H9 (cell line): ENCODE measurements at regions not wholly inside any gene's neighbourhood (a gene's known extent, or its start where the extent isn't known, plus 50 kb on each side); places are given as distances from the start of the nearest gene placed in this dataset.

Source experiments
- DNase-seq: peaks from one replicate; pipeline ENCODE4 v3.0.0-alpha.2; 2017
- H2AFZ ChIP-seq: one replicate; pipeline ENCODE4 v1.6.1; 2013; ENCODE audit warnings: mild to moderate bottlenecking, low read length, control low read depth, moderate library complexity
- H2AK5ac ChIP-seq: 2 replicates; pipeline ENCODE4 v1.6.1; 2013; ENCODE audit warnings: low read length, control low read depth, mixed read lengths; ENCODE audit not compliant: insufficient read length
- H2BK120ac ChIP-seq: one replicate; pipeline ENCODE4 v1.6.1; 2013; ENCODE audit warnings: low read depth, mild to moderate bottlenecking, low read length, control low read depth, inconsistent platforms; ENCODE audit not compliant: poor library complexity, severe bottlenecking
- H2BK12ac ChIP-seq: 2 replicates; pipeline ENCODE4 v1.6.1; 2013; ENCODE audit warnings: low read length, control low read depth, mixed read lengths, low read depth; ENCODE audit not compliant: insufficient read length
- H2BK15ac ChIP-seq: 2 replicates; pipeline ENCODE4 v1.6.1; 2013; ENCODE audit warnings: low read depth, low read length, control low read depth
- H2BK20ac ChIP-seq: one replicate; pipeline ENCODE4 v1.6.1; 2013; ENCODE audit warnings: low read depth, mild to moderate bottlenecking, low read length, control low read depth, inconsistent platforms; ENCODE audit not compliant: poor library complexity, severe bottlenecking
- H2BK5ac ChIP-seq: 2 replicates; pipeline ENCODE4 v1.6.1; 2013; ENCODE audit warnings: low read length, control low read depth, mixed read lengths; ENCODE audit not compliant: insufficient read length
- H3K14ac ChIP-seq: 2 replicates; pipeline ENCODE4 v1.6.1; 2013; ENCODE audit warnings: low read length, control low read depth; ENCODE audit not compliant: insufficient read depth
- H3K18ac ChIP-seq: 2 replicates; pipeline ENCODE4 v1.6.1; 2013; ENCODE audit warnings: low read depth, mild to moderate bottlenecking, mixed read lengths, low read length, control low read depth; ENCODE audit not compliant: insufficient read length
- H3K23ac ChIP-seq: 2 replicates; pipeline ENCODE4 v1.6.1; 2013; ENCODE audit warnings: low read length, control low read depth, mixed read lengths, low read depth; ENCODE audit not compliant: insufficient read length
- H3K23me2 ChIP-seq: 2 replicates; pipeline ENCODE4 v1.6.1; 2013; ENCODE audit warnings: low read depth, mild to moderate bottlenecking, mixed read lengths, low read length, control low read depth; ENCODE audit not compliant: insufficient read length, poor library complexity, severe bottlenecking
- H3K27ac ChIP-seq: 2 replicates; pipeline ENCODE4 v1.5.1; 2013; ENCODE audit warnings: low read length, control low read depth, mixed read lengths, low read depth; ENCODE audit not compliant: insufficient read length
- H3K27me3 ChIP-seq: 2 replicates; pipeline ENCODE4 v1.6.1; 2013; ENCODE audit warnings: low read length, control low read depth, inconsistent platforms; ENCODE audit not compliant: insufficient read depth
- H3K4ac ChIP-seq: 2 replicates; pipeline ENCODE4 v1.6.1; 2013; ENCODE audit warnings: low read depth, mild to moderate bottlenecking, control low read depth, inconsistent platforms, low read length, moderate library complexity
- H3K4me1 ChIP-seq: 2 replicates; pipeline ENCODE4 v1.6.1; 2013; ENCODE audit warnings: low read length, control low read depth, inconsistent platforms; ENCODE audit not compliant: insufficient read depth
- H3K4me2 ChIP-seq: 2 replicates; pipeline ENCODE4 v1.6.1; 2013; ENCODE audit warnings: low read length, control low read depth, mixed read lengths; ENCODE audit not compliant: insufficient read length, insufficient read depth
- H3K56ac ChIP-seq: 2 replicates; pipeline ENCODE4 v1.6.1; 2013; ENCODE audit warnings: low read depth, mild to moderate bottlenecking, mixed read lengths, low read length, control low read depth; ENCODE audit not compliant: insufficient read length
- H3K79me1 ChIP-seq: 2 replicates; pipeline ENCODE4 v1.6.1; 2013; ENCODE audit warnings: low read depth, mild to moderate bottlenecking, moderate library complexity, low read length, control low read depth, inconsistent platforms; ENCODE audit not compliant: insufficient read depth, poor library complexity, severe bottlenecking
- H3K79me2 ChIP-seq: 2 replicates; pipeline ENCODE4 v1.6.1; 2013; ENCODE audit warnings: low read length, control low read depth, inconsistent platforms; ENCODE audit not compliant: insufficient read depth
- H3K9ac ChIP-seq: 2 replicates; pipeline ENCODE4 v1.6.1; 2013; ENCODE audit warnings: low read length, control low read depth, mixed read lengths; ENCODE audit not compliant: insufficient read length; ENCODE audit errors: extremely low read depth
- H3K9me3 ChIP-seq: one replicate; pipeline ENCODE4 v1.6.1; 2013; ENCODE audit warnings: low read depth, low read length, inconsistent platforms; ENCODE audit not compliant: control insufficient read depth
- H3T11ph ChIP-seq: one replicate; pipeline ENCODE4 v1.6.1; 2013; ENCODE audit warnings: mild to moderate bottlenecking, low read length, control low read depth, inconsistent platforms
- H4K20me1 ChIP-seq: one replicate; pipeline ENCODE4 v1.6.1; 2013; ENCODE audit not compliant: control insufficient read depth, insufficient read length, insufficient read depth
- H4K5ac ChIP-seq: 2 replicates; pipeline ENCODE4 v1.6.1; 2013; ENCODE audit warnings: low read depth, mild to moderate bottlenecking, mixed read lengths, low read length, control low read depth; ENCODE audit not compliant: insufficient read length
- H4K8ac ChIP-seq: replicated peaks from 2 replicates; pipeline ENCODE4 v1.6.1; 2013; ENCODE audit warnings: low read length, control low read depth, mixed read lengths, low read depth; ENCODE audit not compliant: insufficient read length
- H4K91ac ChIP-seq: 2 replicates; pipeline ENCODE4 v1.6.1; 2013; ENCODE audit warnings: low read depth, mild to moderate bottlenecking, moderate library complexity, mixed read lengths, low read length, control low read depth; ENCODE audit not compliant: insufficient read length
- H3K27ac Mint-ChIP-seq, 3 experiments: 2 replicates in 2 of 3; 3 replicates in 1 of 3; pipeline ENCODE4 v1.8.0; 2020 to 2021; ENCODE audit warnings: mixed read lengths in 3 of 3, mild to moderate bottlenecking in 1 of 3, moderate library complexity in 1 of 3
- H3K27me3 Mint-ChIP-seq: 2 replicates; pipeline ENCODE4 v1.8.0; 2021; ENCODE audit warnings: low read depth, mild to moderate bottlenecking, moderate library complexity, mixed read lengths
- H3K36me3 Mint-ChIP-seq, 3 experiments: 2 replicates in 2 of 3; 3 replicates in 1 of 3; pipeline ENCODE4 v1.8.0; 2020 to 2021; ENCODE audit warnings: low read depth in 3 of 3, mixed read lengths in 3 of 3; ENCODE audit not compliant: insufficient read depth in 1 of 3
- H3K4me1 Mint-ChIP-seq, 2 experiments: 2 replicates each; pipeline ENCODE4 v1.8.0; 2020; ENCODE audit warnings: mixed read lengths in 2 of 2
- H3K4me3 Mint-ChIP-seq, 2 experiments: 2 replicates in 1 of 2; 3 replicates in 1 of 2; pipeline ENCODE4 v1.8.0; 2020 to 2021; ENCODE audit warnings: mild to moderate bottlenecking in 2 of 2, mixed read lengths in 2 of 2, moderate library complexity in 1 of 2
- H3K9me3 Mint-ChIP-seq, 2 experiments: 2 replicates in 1 of 2; 3 replicates in 1 of 2; pipeline ENCODE4 v1.8.0; 2020; ENCODE audit warnings: mild to moderate bottlenecking in 2 of 2, mixed read lengths in 2 of 2, moderate library complexity in 1 of 2
- CTCF ChIP-seq: fragments of 200-600 bp; sonication (generic); conservative IDR thresholded peaks from 3 replicates; pipeline ENCODE4 v1.8.0; 2021; ENCODE audit warnings: antibody characterized with exemption, mild to moderate bottlenecking
- WGBS: extraction: QIAGEN DNeasy Blood & Tissue Kit; methylation state at CpG from one replicate; pipeline ENCODE4 v1.1.7; 2013; ENCODE audit warnings: missing lambda C conversion rate, low lambda C conversion rate, mixed read lengths; ENCODE audit not compliant: insufficient read length; ENCODE audit errors: extremely low coverage; 5-methylcytosine and 5-hydroxymethylcytosine counted together

- DNase-seq: no peak
- H3K27ac Mint-ChIP-seq: no peak overlapping the region
- H3K79me2 ChIP-seq: no peaks in the 10 kb centered on the region
- no peak overlapping the region for H3K14ac ChIP-seq
- H3K36me3 Mint-ChIP-seq: no peaks in the 10 kb centered on the region
- H3K18ac ChIP-seq: no peak overlapping the region
- H2BK5ac ChIP-seq: no peak overlapping the region
- H3K9me3 Mint-ChIP-seq: no peaks in the 10 kb centered on the region
- 0 out of 2 replicates have a peak, but pooled peaks cover 2% of the 10 kb centered on the region for H3K27me3 ChIP-seq
- no peak overlapping the region for H3K4ac ChIP-seq
- no peak overlapping the region for H4K8ac ChIP-seq
- peaks cover 86% of the 10 kb centered on the region for H3K27me3 Mint-ChIP-seq
- H3K56ac ChIP-seq: no peak overlapping the region
- no peak overlapping the region for H3K23ac ChIP-seq
- H2AK5ac ChIP-seq: no peak overlapping the region
- no peaks in the 10 kb centered on the region for H3K79me1 ChIP-seq
- H3K27ac ChIP-seq: no peak overlapping the region
- peaks cover 2% of the 10 kb centered on the region in 2 experiments; a peak in 1 of 4 replicates for H3K4me1 Mint-ChIP-seq
- H3T11ph ChIP-seq: no peak overlapping the region
- H3K23me2 ChIP-seq: no peaks in the 10 kb centered on the region
- no peak overlapping the region for H2BK20ac ChIP-seq
- no peak overlapping the region for H2BK15ac ChIP-seq
- no peak overlapping the region for H3K4me3 Mint-ChIP-seq
- H2BK12ac ChIP-seq: no peak overlapping the region
- no peak overlapping the region for H4K5ac ChIP-seq
- no peaks in the 10 kb centered on the region for H3K9me3 ChIP-seq
- H4K91ac ChIP-seq: no peak overlapping the region
- TF ChIP-seq CTCF: no peak
- no peak overlapping the region for H3K4me2 ChIP-seq
- no peak overlapping the region for H3K9ac ChIP-seq
- no CpG with 5 or more reads among the region's 3 CpGs for WGBS
- no peak overlapping the region for H2AFZ ChIP-seq
- H3K4me1 ChIP-seq: no peaks in the 10 kb centered on the region
- H4K20me1 ChIP-seq: no peaks in the 10 kb centered on the region
- H2BK120ac ChIP-seq: no peak overlapping the region
Measured at GRCh38 chr4:41819621-41820020, 71.1 kb upstream of the PHOX2B start.
